ENCODE measurements at regions not wholly inside any gene's neighbourhood (a gene's known extent, or its start where the extent isn't known, plus 50 kb on each side); places are given as distances from the start of the nearest gene placed in this dataset.

DNA sequence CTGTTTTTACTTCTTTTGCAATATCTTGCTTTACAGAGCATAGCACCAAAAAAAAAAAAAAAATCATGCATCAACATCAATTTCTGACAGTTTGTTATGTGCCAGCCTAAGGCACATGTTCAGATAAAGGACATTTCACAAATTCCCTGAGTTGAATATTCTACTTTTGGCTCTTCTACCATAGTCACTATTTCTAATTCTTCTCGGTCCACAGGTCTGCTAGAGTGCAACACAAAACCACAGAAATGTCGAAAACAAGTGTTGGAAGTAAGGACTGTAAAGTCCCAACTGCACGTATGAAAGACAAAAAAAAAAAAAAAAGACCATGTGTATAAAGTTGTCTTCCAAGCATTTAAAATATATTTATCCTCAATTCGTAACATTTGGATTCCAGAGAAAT lies 494.2 kb upstream of the INTU start:
- H3K36me3 Mint-ChIP-seq (ENCODE audit: low read depth), result no peaks in the 10 kb centered on the region
- no peak overlapping the region for H3K4me3 Mint-ChIP-seq

DNA sequence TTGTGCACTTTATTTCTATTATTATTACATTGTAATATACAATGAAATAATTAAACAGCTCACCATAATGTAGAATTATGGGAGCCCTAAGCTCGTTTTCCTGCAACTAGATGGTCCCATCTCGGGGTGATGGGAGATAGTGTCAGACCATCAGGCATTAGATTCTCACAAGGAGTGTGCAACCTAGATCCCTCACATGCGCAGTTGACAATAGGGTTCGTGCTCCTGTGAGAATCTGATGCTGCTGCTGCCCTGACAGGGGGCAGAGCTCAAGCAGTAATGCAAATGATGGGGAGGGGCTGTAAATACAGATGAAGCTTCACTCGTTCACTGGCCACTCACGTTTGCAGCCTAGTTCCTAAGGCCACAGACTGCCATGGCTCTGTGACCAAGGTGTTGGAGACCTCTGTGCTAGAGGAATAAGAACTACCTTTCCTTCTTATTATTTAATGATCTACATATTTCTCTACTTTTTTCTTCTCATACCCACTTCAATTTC lies 492.9 kb upstream of the INTU start:
- intact Hi-C loops (cut with micrococcal nuclease), result no loop called here
- Mint-ChIP-seq H3K9me3 (no peaks in the 10 kb centered on the region), H3K4me1 (ENCODE audit: low read depth) (no peaks in the 10 kb centered on the region), H3K27me3 (ENCODE audit: low read depth) (no peaks in the 10 kb centered on the region), H3K36me3 (ENCODE audit: low read depth) (no peaks in the 10 kb centered on the region), H3K4me3 (no peak overlapping the region), H3K27ac (no peak overlapping the region)
- DNase-seq, result no peak
- CTCF ChIA-PET, result no interaction called here

More for the DNA sequence above, 494.2 kb upstream of the INTU start:
- CTCF ChIA-PET, result no interaction called here
- no peak overlapping the region for H3K27ac Mint-ChIP-seq
- no peaks in the 10 kb centered on the region for H3K9me3 Mint-ChIP-seq
- H3K27me3 Mint-ChIP-seq (ENCODE audit: low read depth), result no peaks in the 10 kb centered on the region
- no peak for DNase-seq
- no peaks in the 10 kb centered on the region for H3K4me1 Mint-ChIP-seq (ENCODE audit: low read depth)
- intact Hi-C loops (cut with micrococcal nuclease), result no loop called here

DNA sequence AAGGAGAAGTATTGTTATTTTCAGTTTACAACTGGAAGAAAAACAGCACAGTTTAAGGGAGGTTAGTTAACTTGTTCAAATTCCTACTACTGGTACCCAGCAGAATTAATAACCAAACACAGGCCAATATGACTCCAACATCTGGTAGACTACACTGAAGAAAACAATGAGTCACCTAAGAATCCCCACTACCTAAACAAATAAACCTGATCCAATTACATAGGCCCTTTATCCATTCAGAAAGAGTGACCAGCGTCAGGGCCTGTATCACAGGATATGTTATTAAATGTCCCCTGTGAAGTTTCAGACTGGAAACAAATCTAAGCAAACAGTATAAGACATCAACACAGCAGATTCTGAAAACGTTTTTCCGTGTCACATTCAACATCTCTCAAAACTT lies 492.5 kb upstream of the INTU start:
- H3K36me3 Mint-ChIP-seq (ENCODE audit: low read depth), result no peaks in the 10 kb centered on the region
- H3K27ac Mint-ChIP-seq, result no peak overlapping the region
- intact Hi-C loops (cut with micrococcal nuclease), result no loop called here
- DNase-seq, result no peak
- no peaks in the 10 kb centered on the region for H3K27me3 Mint-ChIP-seq (ENCODE audit: low read depth)
- H3K4me1 Mint-ChIP-seq (ENCODE audit: low read depth), result no peaks in the 10 kb centered on the region
- no peak overlapping the region for H3K4me3 Mint-ChIP-seq
- CTCF ChIA-PET, result no interaction called here
- no peaks in the 10 kb centered on the region for H3K9me3 Mint-ChIP-seq

DNA sequence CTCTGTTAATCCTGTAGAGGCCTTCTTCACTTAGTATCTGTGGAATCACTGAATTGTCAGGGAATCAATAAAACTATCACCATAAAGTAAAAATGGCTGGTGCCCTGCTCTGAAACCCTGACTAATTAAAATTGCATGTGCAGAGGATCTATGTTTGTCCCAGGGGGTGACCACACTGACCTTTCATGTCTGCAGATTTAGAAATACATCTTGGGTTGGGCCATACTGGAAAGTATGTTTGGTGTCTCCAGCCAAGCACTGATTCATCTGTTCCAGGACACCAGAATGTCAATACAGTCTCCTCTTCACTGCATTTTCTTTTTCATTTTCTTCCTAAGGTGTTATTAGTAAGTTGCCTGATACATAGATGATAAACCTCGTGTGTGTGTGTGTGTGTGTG lies 490.9 kb upstream of the INTU start:
- Mint-ChIP-seq H3K27ac (no peak overlapping the region), H3K9me3 (no peaks in the 10 kb centered on the region)
- DNase-seq, result no peak

DNA sequence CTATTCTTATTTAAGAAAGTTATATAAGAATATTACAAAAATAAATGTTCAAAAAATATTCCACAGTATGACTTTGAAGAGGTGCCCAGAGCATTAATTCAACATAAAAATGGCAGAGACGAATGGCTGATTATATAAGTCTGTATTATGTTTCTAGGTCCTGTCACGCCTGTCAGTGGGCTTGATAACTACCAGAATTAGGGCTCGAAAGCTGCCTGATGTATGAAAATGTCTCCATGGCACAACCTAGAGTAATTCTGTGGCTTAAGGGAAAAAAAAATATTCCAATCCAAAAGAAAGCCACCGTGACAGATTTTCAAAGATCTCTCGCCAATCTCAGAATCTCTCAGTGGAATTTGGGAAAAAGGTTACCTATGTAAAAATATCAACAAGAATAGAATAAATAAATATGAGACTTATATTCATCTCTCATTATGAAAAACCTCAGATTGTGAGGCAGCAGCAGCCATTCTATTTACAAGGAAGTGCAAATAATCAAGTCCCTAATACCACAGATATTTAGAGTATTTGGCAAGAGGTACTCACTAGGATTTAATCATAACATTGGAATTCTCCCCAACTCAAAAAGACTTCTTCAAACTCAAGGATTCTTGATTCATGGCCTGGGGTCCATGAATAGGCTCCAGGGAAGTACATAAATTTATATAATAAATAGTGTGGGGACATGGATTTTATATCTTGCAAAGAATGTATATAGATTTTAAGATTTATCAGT lies 489.1 kb upstream of the INTU start:
- H3K27ac Mint-ChIP-seq, result no peak overlapping the region
- no peak for DNase-seq
- CTCF ChIA-PET, result no interaction called here
- no peak overlapping the region for H3K4me3 Mint-ChIP-seq
- no peaks in the 10 kb centered on the region for H3K27me3 Mint-ChIP-seq (ENCODE audit: low read depth)
- intact Hi-C loops (cut with micrococcal nuclease), result no loop called here
- H3K4me1 Mint-ChIP-seq (ENCODE audit: low read depth), result no peaks in the 10 kb centered on the region
- H3K9me3 Mint-ChIP-seq, result peaks cover 2% of the 10 kb centered on the region
- no peaks in the 10 kb centered on the region for H3K36me3 Mint-ChIP-seq (ENCODE audit: low read depth)

More for the DNA sequence above, 490.9 kb upstream of the INTU start:
- H3K4me3 Mint-ChIP-seq, result no peak overlapping the region
- CTCF ChIA-PET, result no interaction called here
- no peaks in the 10 kb centered on the region for H3K36me3 Mint-ChIP-seq (ENCODE audit: low read depth)
- no peaks in the 10 kb centered on the region for H3K4me1 Mint-ChIP-seq (ENCODE audit: low read depth)
- no peaks in the 10 kb centered on the region for H3K27me3 Mint-ChIP-seq (ENCODE audit: low read depth)
- intact Hi-C loops (cut with micrococcal nuclease), result no loop called here

DNA sequence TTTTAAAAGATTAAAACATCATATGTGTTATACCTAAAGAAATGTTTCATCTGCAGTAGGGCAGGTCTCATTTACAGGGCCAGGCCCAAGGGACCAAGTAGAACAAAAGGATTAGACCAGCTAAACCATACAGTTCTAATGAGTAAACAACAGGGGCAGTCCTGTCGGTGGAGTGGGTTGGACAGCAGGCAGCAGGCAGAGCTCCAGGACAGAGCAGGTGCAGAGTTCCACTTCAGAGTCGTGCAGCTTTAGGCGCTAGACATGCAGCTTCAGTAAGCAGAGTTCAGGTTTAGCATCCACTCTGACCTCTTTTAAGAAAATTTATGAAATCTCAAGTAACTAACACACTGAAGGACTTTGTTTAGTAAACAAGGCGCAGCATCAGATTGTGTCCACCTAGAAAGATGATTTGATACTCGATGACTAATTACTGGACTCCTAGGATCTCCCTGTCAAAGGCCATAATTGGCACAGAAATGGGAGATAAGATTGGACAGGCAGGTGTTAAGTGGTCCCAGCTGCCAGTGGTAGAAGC lies 487.7 kb upstream of the INTU start:
- Mint-ChIP-seq H3K4me1 (ENCODE audit: low read depth) (no peaks in the 10 kb centered on the region), H3K9me3 (peaks cover 2% of the 10 kb centered on the region), H3K36me3 (ENCODE audit: low read depth) (no peaks in the 10 kb centered on the region), H3K4me3 (no peak overlapping the region), H3K27me3 (ENCODE audit: low read depth) (no peaks in the 10 kb centered on the region), H3K27ac (no peak overlapping the region)
- CTCF ChIA-PET, result no interaction called here
- intact Hi-C loops (cut with micrococcal nuclease), result no loop called here
- DNase-seq, result no peak

DNA sequence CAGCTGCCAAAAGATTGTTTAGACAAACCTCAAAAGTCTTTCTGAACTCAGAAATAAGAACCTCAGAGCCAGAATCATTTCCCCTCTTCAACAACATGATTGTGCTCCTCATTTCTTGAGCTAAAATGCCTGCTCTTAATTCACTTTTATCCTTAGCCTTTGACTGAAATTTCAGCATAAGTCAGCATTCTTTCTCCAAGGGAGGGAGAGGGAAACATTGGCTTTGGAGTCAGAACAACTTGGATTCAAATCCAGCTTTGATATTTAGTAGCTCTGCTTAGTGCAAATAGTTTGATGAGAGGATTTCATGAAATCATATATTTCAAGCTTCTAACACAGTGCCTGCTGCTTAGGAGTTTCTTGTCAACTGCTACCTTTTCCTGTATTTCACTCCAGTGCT lies 484.6 kb upstream of the INTU start:
- no peak for DNase-seq
- Mint-ChIP-seq H3K36me3 (ENCODE audit: low read depth) (no peaks in the 10 kb centered on the region), H3K4me3 (no peak overlapping the region), H3K27me3 (ENCODE audit: low read depth) (no peaks in the 10 kb centered on the region), H3K4me1 (ENCODE audit: low read depth) (no peaks in the 10 kb centered on the region), H3K9me3 (peaks cover 2% of the 10 kb centered on the region), H3K27ac (no peak overlapping the region)
- CTCF ChIA-PET, result no interaction called here
- intact Hi-C loops (cut with micrococcal nuclease), result no loop called here

DNA sequence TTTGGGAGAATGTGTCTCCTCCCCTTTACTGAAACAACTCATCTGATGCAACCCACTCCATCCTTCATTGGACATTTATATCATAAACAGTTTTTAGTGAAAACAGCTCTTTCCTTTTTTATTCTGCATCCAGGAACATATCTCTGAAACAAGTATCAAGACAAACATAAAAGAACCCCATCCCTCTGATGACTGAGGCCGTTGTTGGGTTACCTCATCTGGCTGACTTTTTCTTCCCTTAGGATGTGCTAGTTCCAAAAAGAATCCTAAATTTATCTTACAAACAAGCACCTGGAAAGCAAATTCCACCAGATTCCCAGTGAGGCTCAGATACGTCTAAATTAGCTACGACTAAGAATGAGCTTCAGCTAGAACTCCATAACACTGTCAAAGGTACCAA lies 483.7 kb upstream of the INTU start:
- Mint-ChIP-seq H3K4me1 (ENCODE audit: low read depth) (no peaks in the 10 kb centered on the region), H3K9me3 (peaks cover 2% of the 10 kb centered on the region), H3K36me3 (ENCODE audit: low read depth) (no peaks in the 10 kb centered on the region), H3K27me3 (ENCODE audit: low read depth) (no peaks in the 10 kb centered on the region), H3K4me3 (no peak overlapping the region), H3K27ac (no peak overlapping the region)
- intact Hi-C loops (cut with micrococcal nuclease), result no loop called here
- CTCF ChIA-PET, result no interaction called here
- DNase-seq, result no peak

DNA sequence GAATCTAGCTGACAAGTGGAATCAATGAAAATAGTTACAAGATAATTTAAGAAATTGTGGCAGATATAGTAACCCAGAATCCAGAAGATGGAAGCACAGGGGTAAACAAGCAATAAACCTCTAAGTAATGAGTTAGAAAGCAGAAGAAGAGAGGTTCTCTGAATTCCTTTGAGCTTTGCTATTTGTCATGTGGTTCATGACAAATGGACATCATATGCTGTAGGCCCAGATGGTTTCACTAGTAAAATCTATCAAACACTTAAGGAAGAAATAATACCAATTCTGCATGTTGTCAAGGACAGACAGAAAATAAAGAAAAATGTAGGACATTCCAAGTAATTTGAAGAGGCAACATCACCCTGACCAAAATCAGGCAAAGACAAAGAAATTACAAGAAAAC lies 480.8 kb upstream of the INTU start:
- Mint-ChIP-seq H3K4me3 (no peak overlapping the region), H3K9me3 (peaks cover 2% of the 10 kb centered on the region)
- intact Hi-C loops (cut with micrococcal nuclease), result no loop called here

DNA sequence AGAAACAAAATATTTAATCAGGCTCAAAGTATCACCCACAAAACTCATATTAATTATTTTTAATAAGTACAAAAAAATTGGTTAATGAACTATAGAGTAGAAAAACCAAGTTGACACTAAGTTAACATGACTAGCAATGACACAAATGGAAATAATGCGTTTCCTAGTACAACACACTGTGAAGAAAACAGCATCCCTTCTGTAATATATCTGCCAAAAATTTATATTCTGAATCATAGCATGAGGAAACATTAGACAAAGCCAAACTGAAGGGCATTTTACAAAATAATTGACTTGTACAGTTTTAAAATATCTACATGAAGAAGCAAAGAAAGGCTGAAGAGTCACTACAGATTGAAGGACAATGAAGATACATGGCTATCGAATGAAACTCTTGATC lies 477.6 kb upstream of the INTU start:
- Mint-ChIP-seq H3K27ac (no peak overlapping the region), H3K9me3 (no peaks in the 10 kb centered on the region), H3K4me1 (ENCODE audit: low read depth) (no peaks in the 10 kb centered on the region), H3K27me3 (ENCODE audit: low read depth) (no peaks in the 10 kb centered on the region), H3K4me3 (no peak overlapping the region), H3K36me3 (ENCODE audit: low read depth) (no peaks in the 10 kb centered on the region)
- intact Hi-C loops (cut with micrococcal nuclease), result no loop called here
- DNase-seq, result no peak
- CTCF ChIA-PET, result no interaction called here

More for the DNA sequence above, 480.8 kb upstream of the INTU start:
- Mint-ChIP-seq H3K27me3 (ENCODE audit: low read depth) (no peaks in the 10 kb centered on the region), H3K4me1 (ENCODE audit: low read depth) (no peaks in the 10 kb centered on the region), H3K27ac (no peak overlapping the region), H3K36me3 (ENCODE audit: low read depth) (no peaks in the 10 kb centered on the region)
- CTCF ChIA-PET, result interaction anchor here (0.6 kb wide), 1 partner anchor 11 kb away, joined by 3 read pairs; no protein-coding TSS in a partner anchor
- DNase-seq, result no peak

DNA sequence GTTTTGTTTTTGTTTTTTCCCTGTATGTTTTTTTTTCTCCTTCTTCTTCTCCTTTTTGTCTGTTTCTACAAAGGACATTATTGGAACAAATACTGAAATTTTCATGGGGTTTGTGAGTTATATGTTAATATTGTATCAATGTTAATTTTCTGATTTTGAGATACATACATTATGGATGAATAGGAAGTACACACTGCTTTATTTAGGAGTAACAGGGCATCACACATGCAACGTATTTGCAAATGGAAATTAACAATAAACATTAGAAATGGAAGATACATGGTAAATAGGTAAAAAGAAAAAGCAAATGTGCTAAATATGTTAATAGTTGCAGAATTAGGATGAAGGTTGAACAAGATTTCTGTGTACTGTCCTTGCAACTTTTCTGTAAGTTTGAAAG lies 477.2 kb upstream of the INTU start:
- Mint-ChIP-seq H3K27ac (no peak overlapping the region), H3K4me3 (no peak overlapping the region), H3K9me3 (no peaks in the 10 kb centered on the region), H3K4me1 (ENCODE audit: low read depth) (no peaks in the 10 kb centered on the region), H3K36me3 (ENCODE audit: low read depth) (no peaks in the 10 kb centered on the region), H3K27me3 (ENCODE audit: low read depth) (no peaks in the 10 kb centered on the region)
- CTCF ChIA-PET, result no interaction called here
- no peak for DNase-seq
- intact Hi-C loops (cut with micrococcal nuclease), result no loop called here

DNA sequence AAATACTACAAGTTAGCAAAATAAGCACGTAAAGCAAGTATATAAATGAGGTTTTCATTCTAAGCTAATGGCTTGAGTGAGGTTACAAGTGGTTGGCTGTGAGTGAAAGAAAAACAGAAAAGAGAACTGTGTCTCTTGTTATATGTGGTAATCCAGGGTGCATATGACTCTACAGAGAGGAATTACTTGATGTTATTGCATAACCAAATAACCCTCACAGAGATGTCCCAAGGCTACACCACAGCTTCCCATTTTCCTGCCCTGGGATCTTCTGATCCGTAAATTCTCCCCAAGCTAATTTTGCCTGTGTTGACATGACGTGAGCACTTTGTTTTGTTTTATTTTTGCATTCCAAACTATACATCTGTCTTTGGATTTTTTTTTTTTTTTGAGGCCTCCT lies 470.0 kb upstream of the INTU start:
- intact Hi-C loops (cut with micrococcal nuclease), result no loop called here
- H3K4me3 Mint-ChIP-seq, result no peak overlapping the region
- CTCF ChIA-PET, result no interaction called here
- no peak for DNase-seq
- no peaks in the 10 kb centered on the region for H3K4me1 Mint-ChIP-seq (ENCODE audit: low read depth)
- H3K9me3 Mint-ChIP-seq, result no peaks in the 10 kb centered on the region
- no peak overlapping the region for H3K27ac Mint-ChIP-seq
- no peaks in the 10 kb centered on the region for H3K27me3 Mint-ChIP-seq (ENCODE audit: low read depth)
- no peaks in the 10 kb centered on the region for H3K36me3 Mint-ChIP-seq (ENCODE audit: low read depth)

DNA sequence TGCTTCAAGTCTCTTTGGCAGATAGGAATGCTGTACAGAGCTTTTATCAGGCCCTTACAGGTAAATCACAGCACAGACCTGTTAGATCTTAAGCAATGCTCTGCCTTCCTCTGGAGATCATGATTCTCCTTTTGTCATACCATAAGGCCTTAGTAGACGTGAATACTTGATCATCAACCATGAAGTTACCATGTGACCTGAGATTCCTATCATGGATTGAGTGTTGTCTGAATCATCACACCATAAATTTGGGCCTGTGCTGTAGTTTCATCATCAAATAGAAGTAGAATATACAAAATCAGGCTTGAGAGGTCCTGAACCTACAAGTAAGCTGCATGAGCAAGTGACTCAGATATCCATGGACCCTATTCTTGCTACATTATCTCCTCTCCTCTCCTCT lies 466.8 kb upstream of the INTU start:
- Mint-ChIP-seq H3K4me1 (ENCODE audit: low read depth) (no peaks in the 10 kb centered on the region), H3K4me3 (no peak overlapping the region), H3K27ac (no peak overlapping the region), H3K27me3 (ENCODE audit: low read depth) (no peaks in the 10 kb centered on the region), H3K9me3 (no peaks in the 10 kb centered on the region), H3K36me3 (ENCODE audit: low read depth) (no peaks in the 10 kb centered on the region)
- CTCF ChIA-PET, result no interaction called here
- intact Hi-C loops (cut with micrococcal nuclease), result no loop called here
- no peak for DNase-seq
